Hematopoietic multipotent progenitor cell treated with erythropoietin and hydrocortisone succinate and interleukin-3 and kit ligand, for 8 days (in vitro differentiated cells): ENCODE measurements at regions not wholly inside any gene's neighbourhood (a gene's known extent, or its start where the extent isn't known, plus 50 kb on each side); places are given as distances from the start of the nearest gene placed in this dataset.

Experiments used
- DNase-seq: peaks from one replicate; pipeline ENCODE4 v3.0.0-alpha.2; 2015

DNA sequence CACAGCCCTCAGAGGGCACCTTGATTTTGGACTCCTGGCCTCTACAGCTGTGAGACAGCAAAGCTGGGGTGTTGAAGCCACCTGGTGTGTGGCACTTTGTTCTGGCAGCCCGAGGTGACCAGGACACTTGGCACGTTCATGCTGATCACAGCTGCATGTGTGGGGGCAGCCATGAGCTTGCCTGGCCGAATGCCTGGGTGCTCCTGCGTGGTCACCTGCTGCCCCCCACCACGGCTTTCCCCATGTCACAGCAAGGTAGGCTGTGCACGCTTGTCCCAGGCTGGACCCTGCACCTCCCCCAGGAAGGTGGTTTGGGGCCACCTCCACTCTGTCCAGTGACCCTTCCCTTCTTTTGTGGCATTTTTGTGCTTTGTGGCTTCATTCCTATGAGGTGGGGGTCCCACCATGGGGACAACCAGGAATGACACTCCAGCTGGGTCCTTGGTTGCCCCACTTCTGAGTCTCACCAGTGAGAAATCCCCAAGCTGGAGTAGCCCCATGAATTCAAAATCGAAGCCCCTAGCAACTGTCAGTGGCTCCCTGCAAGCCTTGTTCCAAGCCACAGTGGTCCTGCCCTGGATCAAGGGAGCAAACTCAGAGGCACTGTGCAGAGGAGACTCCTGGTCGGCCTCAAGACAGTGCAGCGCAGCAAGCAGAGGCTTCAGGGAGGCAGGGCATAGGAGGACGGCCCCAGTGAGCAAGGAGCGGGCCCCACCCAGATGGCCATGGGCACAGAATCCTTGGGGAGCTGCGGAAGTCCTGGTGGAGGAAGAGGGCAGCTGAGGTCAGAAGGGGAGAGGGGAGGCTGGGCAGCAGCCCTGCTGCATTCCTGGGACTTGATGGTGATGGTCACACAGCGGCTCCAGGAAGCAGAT lies 121.4 kb upstream of the HS6ST1 start:
- DNase-seq = no peak

DNA sequence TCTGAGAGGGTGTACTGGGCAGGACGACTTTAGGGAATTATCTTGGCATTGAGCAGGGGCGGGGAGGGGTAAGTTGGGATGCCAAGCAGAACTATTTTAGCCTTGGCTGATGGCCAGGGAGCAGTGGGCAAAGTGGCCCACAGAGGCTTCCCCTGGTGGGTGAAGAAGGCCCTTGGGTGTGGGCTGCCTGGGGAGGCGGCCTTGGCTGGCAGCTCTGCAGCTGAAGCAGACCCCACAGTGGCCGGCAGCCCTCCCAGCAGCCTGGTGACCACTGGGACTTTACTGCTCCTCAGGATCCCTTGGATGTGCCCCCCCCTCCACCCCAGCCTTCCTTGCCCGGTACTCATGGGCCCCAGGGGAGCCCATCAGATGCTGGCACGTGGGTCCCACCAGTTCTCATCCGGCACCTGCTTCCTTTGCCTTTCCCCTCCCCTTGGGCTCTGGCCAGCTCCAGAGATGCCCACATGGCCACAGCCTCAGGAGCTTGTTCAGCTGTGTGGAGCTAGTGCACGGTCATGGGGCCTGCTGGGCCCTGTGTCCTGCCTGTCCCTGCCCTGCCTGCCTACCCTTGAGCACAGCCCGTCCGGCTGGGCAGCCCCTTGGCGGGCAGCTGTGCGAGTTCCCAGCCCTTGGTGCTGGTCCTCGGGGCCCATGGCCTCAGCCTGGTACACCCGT lies 122.1 kb upstream of the HS6ST1 start:
- no peak for DNase-seq

DNA sequence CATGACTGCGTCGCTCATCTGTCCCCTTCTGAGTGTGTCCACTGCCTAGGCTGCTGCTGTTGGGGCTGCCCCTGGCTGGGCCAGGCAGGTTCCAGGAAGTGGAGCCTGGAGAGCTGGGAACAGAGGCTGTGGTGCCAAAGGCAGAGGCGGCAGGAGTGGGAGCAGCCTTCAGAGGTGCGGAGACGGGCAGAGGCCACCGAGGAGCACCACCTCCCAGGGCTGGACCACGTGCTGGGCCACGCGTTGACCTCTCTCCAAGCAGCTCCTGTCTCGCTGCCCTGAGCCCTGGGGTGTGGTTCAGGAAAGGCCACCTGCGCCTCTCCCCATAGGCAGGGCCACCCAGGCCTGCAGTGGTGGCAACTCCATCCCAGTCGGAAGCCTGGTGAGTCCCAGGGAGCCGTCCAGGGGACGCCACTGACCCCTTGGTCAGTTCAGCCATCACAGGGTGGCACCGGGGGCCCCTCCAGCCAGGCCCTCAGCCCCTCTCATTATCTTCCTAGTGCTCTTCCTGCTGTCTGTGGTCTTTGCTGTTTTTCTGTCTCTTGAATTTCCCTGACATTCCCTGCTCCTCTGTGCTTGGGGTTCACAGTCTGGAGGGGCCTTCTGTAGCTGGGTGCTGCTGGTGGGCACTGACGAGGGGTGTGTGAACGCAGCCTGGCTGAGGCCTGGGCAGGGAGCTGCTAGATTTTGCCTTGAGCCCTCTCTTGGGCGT lies 122.8 kb upstream of the HS6ST1 start:
- no peak for DNase-seq

DNA sequence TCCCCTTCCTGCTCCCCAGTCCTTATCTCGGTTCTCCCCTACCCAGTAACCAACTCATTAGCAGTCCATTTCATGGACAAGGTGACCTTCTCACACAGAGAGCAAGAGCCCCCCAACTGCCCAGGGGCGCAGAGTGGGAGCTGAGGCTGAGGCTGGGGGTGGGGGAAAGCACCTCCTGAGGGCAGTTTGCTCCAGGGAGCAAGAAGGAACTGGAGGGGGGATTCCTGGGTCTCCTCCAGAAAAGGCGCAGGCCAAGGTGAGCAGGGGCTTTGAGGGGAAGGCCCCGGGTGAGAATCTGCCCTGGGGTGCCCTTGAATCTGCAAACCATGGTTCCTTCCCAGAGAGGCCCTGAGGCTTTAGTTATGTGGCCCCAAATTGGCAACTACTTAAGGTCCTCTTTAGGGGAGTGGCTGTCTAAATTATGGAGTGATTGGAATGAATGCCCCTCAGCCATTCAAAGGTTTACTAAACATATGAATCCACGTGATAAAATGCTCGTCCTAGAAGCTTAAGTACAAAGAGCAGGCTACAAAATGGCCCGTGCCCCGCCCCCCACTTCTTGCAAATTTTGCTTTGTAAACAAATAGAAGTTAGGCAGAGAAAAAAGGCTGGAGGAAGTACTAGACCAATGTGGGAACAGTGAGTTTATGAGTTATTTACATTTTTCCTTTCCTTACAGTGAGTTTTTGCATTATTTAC lies 123.5 kb upstream of the HS6ST1 start:
- DNase-seq = peak; percentile 73

DNA sequence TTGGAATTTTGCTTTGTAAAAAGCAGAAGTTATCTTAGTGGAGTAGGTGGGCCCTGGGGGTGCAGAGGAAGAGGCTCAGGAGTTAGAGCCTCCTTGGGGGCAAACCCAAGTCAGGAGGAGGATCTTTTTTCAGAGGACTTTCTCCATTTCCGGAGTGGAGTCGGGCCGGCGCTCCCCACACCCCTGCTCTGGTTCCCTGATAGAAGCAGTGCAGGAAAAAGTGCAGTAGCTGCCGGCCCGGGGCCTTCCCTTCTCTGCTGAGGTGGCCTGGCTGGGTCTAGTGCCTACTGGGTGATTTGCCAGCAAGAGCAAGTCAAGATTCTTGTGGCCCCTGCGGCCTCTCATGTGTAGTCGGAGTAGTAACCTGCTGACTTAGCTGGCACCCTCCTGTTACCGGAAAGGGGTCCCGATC lies 124.2 kb upstream of the HS6ST1 start:
- DNase-seq = peak; percentile 62

DNA sequence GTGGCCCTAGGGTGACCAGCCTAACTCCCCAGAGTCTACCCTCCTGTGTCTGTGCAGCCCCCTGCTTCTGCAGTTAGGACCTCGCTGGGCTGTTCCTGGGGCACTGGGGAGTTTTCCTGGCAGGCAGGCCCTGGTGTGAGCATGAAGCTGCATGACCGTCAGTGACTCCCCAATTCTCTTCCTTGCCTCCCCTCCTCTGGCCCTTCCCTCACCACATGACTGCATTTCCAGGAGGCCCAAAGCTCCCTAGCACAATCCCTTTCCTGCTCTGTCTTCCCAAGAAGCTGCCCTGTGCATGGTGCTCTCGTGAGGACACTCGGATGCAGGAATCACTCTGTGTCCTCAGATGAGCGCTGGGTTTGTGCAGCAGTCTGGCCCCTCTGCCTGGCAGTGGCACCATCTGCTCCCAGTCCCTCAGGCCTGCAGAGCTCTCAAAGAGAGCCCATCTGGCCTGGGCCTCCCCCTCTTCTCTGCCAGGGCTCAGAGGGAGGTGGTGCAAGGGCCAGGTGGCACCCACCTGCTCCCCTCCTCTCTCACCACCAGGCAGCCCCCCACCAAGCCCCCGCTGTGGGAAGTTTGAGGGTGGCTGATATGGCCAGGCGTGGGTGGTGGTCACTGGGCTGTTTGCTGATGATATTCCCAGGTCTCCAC lies 125.6 kb upstream of the HS6ST1 start:
- DNase-seq = no peak

DNA sequence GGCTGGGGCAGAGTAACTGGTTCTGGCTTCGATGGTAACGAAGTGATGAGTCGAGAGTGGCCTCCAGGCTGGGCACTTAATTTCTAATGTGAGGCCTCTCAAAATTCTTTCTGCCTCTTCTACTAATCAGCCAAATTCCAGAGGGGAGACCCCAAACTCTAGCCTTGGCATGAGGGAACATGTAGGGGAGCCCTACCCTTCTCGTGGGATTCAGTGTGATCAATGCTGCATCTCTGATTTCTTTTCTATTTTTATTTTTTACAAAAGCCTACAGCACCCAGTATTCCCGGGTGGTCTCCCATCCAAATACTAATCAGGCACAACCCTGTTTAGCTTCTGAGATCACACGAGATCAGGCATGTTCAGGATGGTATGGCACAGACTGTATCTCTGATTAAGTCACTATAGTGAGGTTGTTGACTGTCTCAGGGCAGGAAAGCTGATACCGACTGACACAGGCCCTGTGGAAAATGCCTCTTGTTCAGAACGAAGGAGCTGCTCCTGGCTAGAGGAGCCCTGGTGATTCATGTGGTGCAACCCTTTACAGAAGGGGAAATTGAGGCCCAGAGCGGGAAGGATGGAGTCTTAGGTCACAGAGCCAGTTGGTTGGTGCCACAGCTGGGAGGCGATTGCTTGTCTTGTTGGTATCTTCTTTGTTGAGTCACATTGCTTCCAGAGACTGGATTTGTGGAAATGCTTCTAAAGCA lies 126.3 kb upstream of the HS6ST1 start:
- DNase-seq = peak; percentile 40

DNA sequence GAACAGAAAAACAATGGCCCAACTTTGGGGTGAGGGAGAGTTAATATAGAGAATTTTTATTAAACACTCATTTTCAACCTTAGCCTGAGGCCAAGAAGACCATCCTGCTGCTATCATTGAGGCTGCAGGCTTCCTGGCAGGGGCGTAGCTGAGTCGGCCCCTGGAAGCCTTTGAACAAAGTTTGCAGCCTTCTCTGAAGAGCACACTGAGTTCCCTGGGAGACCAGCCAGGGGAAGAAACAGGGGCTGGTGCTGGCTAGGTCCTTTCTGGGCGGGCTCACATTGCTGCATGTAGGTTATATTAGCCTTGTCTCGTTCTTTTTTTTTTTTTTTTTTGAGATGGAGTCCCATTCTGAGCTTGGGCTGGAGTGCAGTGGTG lies 126.8 kb upstream of the HS6ST1 start:
- DNase-seq = peak; percentile 57

DNA sequence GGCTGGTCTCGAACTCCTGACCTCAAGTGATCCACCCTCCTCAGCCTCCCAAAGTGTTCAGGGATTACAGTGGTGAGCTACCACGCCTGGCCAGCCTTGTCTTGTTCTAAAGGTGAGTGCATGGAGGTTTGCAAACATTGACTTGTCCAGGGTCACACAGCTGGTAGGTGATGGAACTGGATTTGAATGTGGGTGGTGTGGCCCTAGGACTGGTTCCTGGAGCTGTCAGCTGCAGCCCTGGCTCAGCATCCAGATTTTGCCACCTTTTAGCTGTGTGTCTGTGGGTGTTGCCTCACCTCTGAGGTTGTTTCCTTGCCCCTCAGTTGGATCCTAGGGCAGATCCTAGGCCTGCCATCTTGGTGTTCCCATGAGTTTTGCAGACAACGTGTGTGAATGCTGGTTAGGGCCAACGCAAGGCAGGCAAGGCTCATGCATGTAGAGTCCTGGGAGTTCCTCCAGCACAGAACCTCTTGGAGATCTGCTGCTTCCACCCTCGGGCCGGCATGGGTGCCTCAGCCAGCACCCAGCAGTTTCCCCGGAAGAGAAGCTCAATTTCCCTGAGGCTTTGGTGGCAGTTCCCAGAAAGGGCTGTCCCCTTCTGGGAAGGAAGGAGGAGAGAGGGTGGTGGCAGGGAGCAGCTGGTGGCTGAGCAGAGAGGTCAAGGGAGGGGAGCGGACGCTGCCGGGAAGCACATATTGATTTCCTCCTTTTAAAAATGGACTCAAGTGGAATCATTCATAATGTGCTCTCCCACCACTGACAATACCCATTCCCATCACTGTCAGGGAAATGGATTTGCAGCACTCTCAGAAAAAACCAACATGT lies 127.6 kb upstream of the HS6ST1 start:
- DNase-seq = no peak

DNA sequence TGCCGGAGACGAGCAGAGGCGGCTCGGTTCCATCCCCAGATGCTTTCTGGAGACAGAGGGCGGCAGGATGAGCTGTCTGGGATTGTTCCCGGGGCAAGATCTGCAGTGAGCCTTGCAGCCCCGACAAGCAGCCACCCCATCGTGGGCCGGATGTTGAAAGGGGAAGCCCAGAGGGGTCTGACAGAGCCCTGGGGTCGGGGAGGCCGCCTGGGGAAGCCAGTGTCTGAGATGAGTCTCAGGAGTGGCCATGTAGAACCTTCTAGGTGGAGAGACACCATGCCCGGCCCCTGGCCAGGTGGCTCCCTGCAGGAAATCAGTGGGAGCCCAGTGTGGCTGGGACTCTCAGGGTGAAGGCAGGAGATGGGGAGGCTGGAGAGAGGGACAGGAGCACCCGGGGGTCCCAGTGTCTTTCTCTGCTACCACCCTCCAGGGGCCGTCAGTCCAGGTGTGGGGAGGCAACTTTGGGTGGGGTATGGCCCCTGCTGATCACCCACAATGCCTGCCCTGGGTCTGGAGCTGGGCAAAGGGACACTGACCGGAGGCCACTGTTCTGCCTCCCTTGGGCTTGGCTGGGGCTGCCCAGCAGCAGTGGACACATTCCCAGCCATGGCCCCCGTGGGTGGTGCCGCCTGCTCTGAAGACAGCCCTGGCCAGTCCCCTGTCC lies 128.3 kb upstream of the HS6ST1 start:
- no peak for DNase-seq

DNA sequence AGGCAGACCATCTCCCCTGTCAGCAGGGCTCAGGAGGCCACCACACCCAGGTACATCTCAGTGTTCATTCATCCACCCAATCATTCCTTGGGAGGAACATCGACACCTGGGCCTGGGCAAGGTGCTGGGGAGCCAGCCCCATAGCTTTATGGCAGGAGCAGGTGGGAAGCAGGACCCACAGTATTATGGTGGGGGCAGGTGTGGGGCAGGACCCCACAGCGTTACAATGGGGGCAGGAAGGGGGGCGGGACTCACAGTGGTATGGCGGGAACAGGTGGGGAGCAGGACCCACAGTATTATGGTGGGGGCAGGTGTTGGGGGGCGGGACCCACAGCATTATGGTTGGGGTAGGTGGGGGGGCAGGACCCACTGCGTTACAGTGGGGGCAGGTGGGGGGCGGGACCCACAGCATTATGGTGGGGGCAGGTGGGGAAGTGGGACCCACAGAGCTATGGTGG lies 128.9 kb upstream of the HS6ST1 start:
- DNase-seq = no peak

DNA sequence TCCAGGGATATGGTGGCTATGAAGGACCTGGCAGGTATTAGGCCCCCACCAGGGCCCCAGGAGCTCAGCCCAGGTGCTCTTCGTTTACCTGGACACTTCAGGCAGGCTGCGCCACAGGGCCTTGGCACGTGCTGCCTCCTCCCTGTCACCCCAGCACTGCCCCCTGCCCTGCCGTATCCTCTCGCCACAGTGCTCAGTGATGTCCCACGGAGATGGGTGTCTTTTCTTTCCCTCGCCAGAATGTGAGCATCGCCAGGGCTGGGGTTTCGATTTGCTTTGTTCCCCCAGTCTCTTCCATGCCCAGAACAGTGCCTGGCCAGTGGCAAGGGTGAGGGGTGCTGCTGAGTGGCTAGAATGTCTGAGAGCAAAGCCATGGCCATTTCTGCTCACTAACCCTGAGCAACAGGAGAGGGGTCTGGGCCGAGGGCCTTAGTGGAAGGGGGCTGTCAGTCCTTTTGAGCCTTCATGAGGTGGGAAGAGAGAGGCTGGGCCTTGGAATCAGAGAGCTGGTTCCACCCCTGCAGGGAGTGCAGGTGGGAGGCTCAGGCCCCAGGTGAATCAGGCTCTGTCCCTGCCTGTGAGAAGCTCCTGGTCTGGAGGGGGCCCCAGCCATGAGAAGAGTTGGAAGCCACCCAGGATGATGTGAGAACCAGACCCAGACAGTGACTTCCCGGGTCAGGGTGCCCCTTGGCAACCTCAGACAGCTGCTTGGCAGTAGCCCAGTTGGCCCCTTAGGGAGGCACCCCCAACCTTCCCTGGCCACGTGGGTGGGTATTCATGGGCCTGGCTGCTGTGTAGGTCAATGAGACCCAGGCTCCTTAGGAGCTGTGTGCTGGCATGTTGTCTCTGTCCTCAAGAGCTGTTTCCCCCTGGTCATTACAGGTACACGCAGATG lies 129.9 kb upstream of the HS6ST1 start:
- DNase-seq = no peak

DNA sequence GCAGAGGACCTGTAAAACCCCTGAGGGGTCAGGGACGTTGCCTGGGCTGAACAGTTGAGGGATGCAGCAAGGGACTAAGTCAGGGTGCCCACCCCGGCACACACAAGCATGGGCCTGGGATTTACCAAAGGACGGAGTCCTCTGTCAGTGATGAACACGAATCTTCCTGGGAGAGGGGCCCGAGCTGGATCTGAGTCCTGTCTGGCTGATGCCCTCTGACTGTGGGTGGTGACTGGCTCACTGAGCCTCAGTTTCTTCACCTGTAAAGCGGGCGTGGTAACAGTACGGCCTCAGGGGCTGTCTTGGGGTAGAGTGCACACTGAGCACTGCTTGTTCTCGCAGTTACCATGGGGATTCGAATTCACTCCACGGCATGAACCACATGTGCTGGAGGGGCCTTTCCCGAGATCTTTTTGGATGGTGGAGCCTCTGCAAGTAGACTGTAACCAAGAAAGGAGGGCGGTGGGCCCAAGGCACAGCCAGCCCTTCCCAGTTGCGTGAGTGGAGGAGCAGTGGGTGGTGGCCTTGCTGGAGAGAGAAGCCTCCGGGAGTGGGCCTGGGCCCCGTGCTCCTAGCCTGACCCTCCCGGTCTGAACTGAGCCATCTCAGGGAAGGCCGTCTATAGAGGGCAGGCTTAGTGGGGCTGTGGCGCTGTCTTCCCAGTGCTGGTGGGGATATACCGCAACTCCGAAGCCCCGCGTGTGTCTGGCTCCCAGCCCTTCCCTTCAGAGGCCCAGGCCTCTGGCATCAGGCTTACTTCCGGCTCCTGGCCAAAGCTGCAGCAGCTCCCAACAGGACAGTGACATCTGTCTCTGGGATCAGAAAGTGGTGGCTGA lies 130.8 kb upstream of the HS6ST1 start:
- DNase-seq = no peak

DNA sequence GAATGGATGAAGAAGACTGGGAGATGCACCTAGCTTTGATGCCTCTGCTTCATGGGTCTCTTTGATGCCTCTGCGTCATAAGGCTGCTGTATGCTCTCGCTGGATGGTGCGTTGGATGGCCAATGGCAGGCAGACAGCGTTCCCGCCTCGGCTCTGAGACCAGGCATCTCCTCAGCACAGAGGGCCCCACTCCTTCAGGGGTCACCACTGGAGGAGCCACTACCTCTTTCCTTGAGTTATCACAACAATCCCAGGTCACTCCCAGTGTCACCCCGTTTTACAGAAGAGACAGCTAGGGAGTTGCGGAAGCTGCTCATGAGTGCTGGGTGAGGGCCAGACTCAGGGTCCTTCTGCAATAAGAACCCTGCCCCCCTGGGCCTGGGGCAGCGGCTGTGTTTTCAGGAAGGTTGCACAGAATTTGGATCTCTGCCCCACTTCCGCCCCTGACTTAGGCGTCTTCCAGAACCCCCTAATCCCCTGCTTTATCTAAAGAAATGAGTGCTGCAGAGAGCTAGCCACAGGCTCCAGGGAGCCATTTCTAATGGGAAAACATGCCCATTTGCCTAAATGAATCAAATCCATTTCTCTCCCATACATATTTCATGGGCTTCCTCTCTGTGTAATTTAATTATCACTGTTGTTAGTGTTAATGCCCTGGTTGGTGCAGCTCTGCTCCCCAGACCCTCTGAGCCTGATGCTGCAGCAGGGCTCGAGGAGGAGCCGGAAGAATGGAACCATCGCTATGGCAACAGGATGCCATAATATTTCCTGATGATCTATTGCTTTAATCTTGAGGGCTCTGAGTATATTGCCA lies 131.8 kb upstream of the HS6ST1 start:
- no peak for DNase-seq

DNA sequence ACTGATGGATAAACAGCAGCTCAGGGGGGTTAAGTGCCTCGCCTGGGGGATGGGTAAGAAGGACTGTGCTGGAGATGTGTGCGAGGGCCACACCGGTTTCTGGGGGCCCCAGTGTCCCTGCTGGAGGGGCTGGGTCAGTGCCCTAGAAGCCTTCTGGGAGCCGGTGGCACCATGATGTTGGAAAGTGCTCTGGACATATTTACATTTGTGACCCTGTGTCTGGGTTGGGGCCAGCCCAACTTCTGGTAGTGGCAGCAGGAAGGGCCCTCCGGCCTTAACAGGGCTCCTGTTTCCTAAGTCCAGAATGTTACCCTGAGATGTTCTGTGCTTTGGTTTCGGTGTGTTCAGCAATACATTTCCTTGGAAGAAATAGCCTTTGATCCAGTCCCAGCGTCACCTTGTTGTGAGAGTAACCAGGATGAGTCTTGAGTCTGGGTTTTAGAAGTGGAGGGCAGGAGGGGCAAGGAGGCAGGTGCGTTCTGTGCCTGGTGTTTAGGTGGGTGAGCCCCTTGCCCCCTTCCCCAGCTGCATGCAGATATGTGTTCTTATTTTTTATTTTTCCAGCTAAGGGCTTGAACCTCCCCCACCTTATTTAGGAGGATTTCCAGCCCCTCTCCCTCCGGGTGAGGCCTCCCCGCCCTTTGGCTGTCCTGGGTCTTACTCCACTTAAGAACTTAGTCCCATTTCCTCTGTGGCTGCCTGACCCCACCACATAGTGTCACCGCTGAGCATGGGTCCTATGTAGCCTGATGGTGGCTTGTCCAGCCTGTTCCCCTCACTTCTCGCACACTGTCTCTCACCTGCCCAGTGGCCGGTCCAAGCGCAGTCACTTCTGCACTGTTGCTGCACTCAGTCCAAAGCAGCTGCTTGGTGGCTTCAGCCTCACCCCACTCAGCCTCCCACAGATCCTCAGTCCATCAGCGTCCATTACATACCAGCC lies 132.7 kb upstream of the HS6ST1 start:
- no peak for DNase-seq

DNA sequence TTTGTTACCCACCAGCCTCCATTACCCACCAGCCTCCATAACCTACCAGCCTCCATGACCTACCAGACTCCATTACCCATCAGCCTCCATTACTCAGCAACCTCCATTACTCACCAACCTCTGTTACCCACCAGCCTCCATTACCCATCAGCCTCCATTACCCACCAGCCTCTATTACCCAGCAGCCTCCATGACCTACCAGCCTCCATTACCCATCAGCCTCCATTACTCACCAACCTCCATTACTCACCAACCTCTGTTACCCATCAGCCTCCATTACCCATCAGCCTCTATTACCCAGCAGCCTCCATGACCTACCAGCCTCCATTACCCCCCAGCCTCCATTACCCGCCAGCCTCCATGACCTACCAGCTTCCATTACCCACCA lies 133.3 kb upstream of the HS6ST1 start:
- no peak for DNase-seq
